HS-5 (cell line): ENCODE measurements at regions not wholly inside any gene's neighbourhood (a gene's known extent, or its start where the extent isn't known, plus 50 kb on each side); places are given as distances from the start of the nearest gene placed in this dataset.
"Not testable (repeated sequence)": the region's sequence is repeated elsewhere in the genome, so short reads cannot be mapped to it uniquely, and the experiment has no call there.

Experiments used
- DNase-seq: peaks from one replicate; pipeline ENCODE4 v3.0.0-alpha.2; 2012; ENCODE audit warnings: low read depth

- no peak for DNase-seq
Measured at GRCh38 chr18:1488957-1489356, 584.3 kb downstream of the ADCYAP1 start.

GRCh38 chr18:1495387-1495786, 590.7 kb downstream of the ADCYAP1 start:
- no peak for DNase-seq

- no peak for DNase-seq
Measured at GRCh38 chr18:1496096-1496495, 591.4 kb downstream of the ADCYAP1 start.

- no peak for DNase-seq
Measured at GRCh38 chr18:1498216-1498615, 593.5 kb downstream of the ADCYAP1 start.

- DNase-seq, result no peak
Measured at GRCh38 chr18:1499265-1499664, 594.6 kb downstream of the ADCYAP1 start.

- no peak for DNase-seq
Measured at GRCh38 chr18:1503847-1504246, 599.2 kb downstream of the ADCYAP1 start.

- DNase-seq, result no peak
Measured at GRCh38 chr18:1505856-1506255, 601.2 kb downstream of the ADCYAP1 start.

- DNase-seq, result no peak
Measured at GRCh38 chr18:1510542-1511179, 606.0 kb downstream of the ADCYAP1 start.

GRCh38 chr18:1511619-1512311, 607.1 kb downstream of the ADCYAP1 start:
- DNase-seq, result no peak

GRCh38 chr18:1513519-1513918, 608.8 kb downstream of the ADCYAP1 start:
- DNase-seq, result no peak

- DNase-seq, result not testable (repeated sequence)
Measured at GRCh38 chr18:1521588-1522248, 617.0 kb downstream of the ADCYAP1 start.

- no peak for DNase-seq
Measured at GRCh38 chr18:1522249-1522615, 617.6 kb downstream of the ADCYAP1 start.

- DNase-seq, result no peak
Measured at GRCh38 chr18:1526991-1527390, 622.3 kb downstream of the ADCYAP1 start.

- no peak for DNase-seq
Measured at GRCh38 chr18:1527805-1528204, 623.1 kb downstream of the ADCYAP1 start.

- no peak for DNase-seq
Measured at GRCh38 chr18:1528447-1528846, 623.8 kb downstream of the ADCYAP1 start.

GRCh38 chr18:1528964-1529509, 624.4 kb downstream of the ADCYAP1 start:
- no peak for DNase-seq

- no peak for DNase-seq
Measured at GRCh38 chr18:1530650-1531049, 626.0 kb downstream of the ADCYAP1 start.

GRCh38 chr18:1539276-1539675, 634.6 kb downstream of the ADCYAP1 start:
- no peak for DNase-seq

GRCh38 chr18:1541478-1541877, 636.8 kb downstream of the ADCYAP1 start:
- DNase-seq, result no peak

GRCh38 chr18:1542230-1542774, 637.6 kb downstream of the ADCYAP1 start:
- no peak for DNase-seq

- no peak for DNase-seq
Measured at GRCh38 chr18:1544016-1544415, 639.3 kb downstream of the ADCYAP1 start.

GRCh38 chr18:1557711-1558110, 653.0 kb downstream of the ADCYAP1 start:
- not testable (repeated sequence) for DNase-seq

- no peak for DNase-seq
Measured at GRCh38 chr18:1559563-1559962, 654.9 kb downstream of the ADCYAP1 start.
